HG02970 (cell line): ENCODE measurements at regions not wholly inside any gene's neighbourhood (a gene's known extent, or its start where the extent isn't known, plus 50 kb on each side); places are given as distances from the start of the nearest gene placed in this dataset.
"Not testable (repeated sequence)": the region's sequence is repeated elsewhere in the genome, so short reads cannot be mapped to it uniquely, and the experiment has no call there.

Source experiments
- ATAC-seq: cut with Tn5 transposase; IDR thresholded peaks from one replicate; pipeline ENCODE4 v1.9.1; 2021; ENCODE audit warnings: mild to moderate bottlenecking, moderate library complexity, moderate number of reproducible peaks; ENCODE audit not compliant: unreplicated experiment, low FRiP score

DNA sequence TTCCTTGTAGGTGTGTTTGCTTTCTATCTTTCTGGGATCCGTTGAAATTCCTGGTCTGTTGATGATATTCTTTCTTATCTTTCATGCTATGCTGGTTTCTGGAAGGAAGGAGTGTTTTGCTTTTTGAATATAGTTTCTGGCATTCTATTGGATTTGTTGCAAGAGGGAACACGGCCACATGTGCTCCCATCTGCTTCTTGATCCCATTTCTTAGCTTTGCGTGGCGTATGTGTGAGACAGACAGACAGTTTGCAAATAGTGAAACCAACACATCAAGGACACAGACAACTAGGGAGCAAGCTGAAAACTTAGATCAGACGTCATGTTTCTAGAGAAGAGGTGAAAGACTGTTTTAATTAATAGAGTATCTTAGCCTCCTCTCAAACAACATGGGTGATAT is 261.9 kb upstream of the PUDP start:
- no peak for ATAC-seq

DNA sequence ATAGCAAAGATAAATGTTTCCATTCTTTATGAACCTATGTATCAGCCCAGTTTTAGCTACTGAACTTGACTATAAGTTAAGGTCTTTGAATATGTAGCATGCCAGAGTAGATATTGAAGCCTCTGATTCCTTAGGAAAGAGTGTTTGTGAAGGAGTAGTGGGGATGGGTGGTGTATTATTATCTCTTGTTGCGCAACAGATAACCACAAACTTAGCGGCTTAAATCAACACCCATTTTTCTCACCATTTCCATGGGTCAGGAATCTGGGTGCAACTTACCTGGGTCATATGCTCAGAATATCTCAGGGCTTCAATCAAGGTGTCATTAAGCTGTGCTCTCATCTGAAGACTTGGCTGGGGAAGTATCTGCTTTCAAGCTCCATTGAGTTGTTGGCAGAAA is 251.4 kb upstream of the PUDP start:
- no peak for ATAC-seq

DNA sequence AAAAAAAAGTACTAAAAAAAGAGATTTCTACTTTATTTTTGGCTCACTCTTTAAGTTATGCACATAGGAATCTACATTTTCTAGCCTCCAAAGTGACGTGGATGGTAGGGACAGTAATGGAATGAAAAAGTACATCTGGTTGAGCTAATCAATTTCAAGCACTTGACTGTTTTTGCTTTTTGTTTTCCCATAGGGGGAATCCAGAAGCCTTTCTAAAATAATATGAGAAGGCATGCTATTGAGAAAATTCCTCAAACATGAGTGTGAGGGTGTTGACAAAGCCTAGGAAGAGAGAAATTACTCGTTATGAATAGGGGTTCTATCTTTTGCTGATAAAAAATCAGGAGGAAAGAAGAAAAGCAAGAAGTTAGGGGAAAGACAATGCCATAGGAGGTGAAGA is 242.5 kb upstream of the PUDP start:
- no peak for ATAC-seq

GRCh38 chrX:7389576-7389975 is 241.6 kb upstream of the PUDP start:
- ATAC-seq = no peak

- no peak for ATAC-seq
These were observed 237.2 kb upstream of the PUDP start for GRCh38 chrX:7385131-7385530.

- no peak for ATAC-seq
These were observed 230.5 kb upstream of the PUDP start for GRCh38 chrX:7378406-7378805.

- ATAC-seq = no peak
These were observed 225.0 kb upstream of the PUDP start for GRCh38 chrX:7372825-7373525.

DNA sequence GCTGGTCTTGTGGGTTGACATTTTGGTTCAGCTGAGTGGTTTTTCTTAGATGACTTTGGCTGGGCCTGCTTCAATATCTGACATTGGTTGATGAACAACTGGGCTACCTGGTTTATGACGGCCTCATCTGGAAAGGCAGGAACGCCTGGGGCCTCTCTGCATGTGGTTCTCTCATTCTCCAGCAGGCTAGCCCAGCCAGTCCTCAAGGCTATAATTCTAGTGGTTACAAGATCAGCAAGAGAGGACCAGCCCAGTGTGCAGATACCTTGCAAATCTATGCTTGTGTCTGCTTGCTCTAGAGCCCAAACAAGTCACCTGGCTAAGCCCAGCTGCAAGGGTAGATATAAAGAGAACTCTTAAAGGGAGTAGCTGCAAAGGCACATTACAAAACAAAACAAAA is 214.2 kb upstream of the PUDP start:
- ATAC-seq = no peak

GRCh38 chrX:7351926-7352325 is 204.0 kb upstream of the PUDP start:
- no peak for ATAC-seq

- no peak for ATAC-seq
These were observed 199.5 kb upstream of the PUDP start for GRCh38 chrX:7347465-7347864.

GRCh38 chrX:7346021-7346420 is 198.1 kb upstream of the PUDP start:
- no peak for ATAC-seq

GRCh38 chrX:7343181-7343580 is 195.2 kb upstream of the PUDP start:
- no peak for ATAC-seq

DNA sequence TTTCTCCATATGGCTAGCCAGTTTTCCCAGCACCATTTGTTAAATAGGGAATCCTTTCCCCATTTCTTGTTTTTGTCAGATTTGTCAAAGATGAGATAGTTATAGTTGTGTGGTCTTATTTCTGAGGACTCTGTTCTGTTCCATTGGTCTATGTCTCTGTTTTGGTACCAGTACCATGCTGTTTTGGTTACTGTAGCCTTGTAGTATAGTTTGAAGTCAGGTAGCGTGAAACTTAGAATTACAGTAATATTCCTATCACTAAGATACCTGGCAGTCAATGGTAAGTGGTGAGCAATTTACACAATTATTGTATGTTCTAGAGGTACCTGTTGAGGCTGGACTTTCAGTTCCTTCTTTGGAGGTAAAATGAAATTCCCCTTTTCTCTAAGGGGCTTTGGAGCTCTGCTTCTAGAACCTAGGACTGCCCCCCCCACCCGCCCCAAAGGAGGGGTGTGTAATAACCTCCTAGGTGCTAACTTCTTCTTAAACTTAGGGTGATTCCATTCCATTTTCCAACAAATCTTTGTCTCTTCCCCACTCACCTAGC is 187.9 kb upstream of the PUDP start:
- ATAC-seq = not testable (repeated sequence)

DNA sequence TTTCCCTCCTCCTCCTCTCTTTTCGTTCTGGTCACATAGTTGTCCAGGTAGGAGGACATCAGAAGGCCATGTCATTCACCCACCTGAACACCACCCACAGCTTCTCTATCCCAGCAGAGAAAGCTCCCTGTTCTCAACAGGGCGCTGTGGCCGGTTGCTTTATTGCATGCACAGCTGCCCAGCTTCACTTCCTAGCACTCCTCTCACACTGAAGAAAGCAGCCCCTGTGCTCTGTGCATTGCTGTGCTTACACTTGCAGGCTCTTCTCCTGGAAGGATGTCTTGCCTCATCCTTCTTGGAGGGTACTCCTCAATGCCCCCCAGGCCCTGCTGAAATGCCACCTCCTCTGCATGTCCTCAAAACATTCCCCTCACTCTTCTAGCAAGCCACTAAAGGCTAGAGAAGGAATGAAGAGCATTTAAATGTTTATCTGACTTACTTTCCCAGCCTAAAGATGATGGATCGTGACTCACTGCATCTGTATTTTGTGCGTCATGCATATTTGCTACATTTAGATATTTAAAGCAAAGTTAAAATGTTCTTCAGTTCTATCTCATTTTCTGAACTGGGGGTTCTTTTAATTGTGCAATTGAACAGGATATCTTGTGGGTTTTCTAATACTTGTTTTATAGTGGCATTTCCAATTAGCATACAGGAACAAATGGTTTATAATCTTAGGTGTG is 186.4 kb upstream of the PUDP start:
- ATAC-seq = no peak

DNA sequence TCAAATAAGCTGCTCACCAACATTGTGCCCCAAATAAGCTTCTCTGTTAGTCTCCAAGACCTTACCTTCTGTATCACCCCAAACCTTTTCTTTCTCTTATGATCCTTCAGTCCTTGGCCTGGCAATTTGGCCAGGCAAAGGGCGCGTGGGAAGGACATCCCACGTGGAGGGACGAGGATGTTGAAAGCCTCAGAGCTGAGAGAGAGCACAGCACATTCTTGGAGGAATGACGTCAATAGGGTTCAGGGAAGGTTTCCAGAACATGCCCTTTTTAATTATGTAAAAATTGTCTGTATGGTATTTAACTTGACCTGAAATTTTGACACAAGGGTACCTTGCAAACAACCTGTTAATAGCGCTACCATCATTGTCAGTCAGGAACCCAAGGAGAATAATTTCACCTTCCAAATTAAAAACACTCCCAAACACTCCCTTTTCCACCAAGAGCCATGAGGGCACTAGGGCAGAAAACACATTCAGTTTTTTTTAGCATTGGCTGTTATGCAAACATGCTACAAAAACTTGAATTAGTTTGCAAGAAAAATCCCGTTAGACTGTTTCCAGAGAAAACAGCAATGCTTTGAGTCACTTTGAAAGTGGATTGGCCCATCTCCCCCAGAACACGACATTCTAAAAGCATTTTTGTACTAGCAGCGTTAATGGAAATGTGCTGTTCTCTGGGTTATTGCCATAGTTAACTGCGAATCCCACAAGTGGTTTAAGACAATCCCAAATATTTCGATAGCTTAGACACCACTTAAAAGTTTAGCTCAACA is 183.2 kb upstream of the PUDP start:
- ATAC-seq = no peak

GRCh38 chrX:7330556-7330955 is 182.6 kb upstream of the PUDP start:
- ATAC-seq = no peak

DNA sequence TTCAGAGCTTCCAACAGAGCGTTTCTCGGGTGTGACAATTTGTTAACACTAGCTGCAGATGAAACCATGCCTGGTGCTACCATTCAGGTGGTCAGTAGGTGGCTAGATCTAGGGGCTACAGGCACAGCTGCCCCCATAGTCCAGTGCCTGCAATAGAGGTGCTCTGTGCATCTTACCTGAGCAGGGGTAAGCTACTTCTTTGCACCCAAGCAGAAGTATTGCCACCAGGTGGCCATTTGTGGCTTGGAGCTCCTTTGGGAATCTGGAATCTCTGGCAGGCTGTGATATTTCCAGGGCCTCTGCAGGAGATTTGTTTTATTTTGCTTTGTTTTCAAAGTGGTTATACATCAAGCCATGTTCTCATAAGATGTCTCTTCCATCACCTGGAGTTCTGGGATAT is 170.7 kb upstream of the PUDP start:
- no peak for ATAC-seq

DNA sequence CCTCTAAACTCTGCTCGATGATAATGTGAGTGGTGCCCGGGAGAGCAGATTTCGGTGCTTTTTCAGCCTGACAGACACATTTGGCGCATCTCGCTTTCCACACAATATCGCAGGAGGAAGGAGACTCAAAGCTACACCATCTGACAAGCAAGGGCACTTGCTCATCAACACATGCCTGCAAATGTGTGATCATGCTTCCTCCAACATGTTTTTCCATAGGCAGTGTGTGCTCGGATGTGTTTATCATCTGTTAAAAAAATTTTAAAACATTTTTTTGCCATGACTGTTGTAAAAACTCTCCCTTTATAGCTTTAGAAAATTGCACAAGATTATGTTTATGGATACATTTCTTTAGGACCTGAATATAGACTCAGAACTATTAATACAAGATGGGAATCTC is 170.3 kb upstream of the PUDP start:
- no peak for ATAC-seq

DNA sequence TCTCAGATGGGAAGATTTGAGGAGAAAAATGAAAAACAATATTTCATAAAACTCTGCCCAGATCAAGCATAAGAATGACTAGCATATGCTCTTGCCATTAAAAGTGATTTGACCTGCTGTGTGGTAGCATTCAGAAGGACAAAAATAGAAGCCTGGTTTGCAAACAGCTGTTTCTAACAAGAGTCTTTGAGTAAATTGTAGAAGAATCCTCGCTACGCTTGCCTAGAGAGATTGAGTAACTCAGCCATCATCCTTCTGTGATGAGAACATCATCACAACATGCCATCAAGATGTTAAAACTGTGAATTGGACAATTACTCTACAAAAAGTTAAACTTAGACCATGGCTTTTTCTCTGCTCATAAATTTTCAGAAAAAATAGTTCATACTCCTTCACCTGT is 168.9 kb upstream of the PUDP start:
- ATAC-seq = no peak

DNA sequence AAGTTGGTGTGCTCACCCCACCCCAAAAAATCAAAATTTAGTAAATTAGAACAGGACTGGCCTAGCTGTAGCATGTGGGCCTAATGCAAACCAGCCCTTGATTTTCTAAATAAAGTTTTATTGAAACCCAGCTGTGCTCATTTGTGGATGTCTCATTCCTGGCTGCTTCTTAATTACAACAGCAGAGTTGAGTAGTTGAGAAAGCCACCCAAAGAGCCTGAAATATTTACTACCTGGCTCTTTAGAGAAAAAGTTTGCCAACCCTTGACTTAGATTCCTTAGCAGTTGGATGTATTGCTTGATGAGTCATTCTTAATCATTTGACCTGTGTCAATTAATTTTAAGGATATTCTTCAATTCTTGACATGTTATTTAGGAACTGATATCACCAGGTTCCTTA is 168.3 kb upstream of the PUDP start:
- no peak for ATAC-seq

- no peak for ATAC-seq
These were observed 166.5 kb upstream of the PUDP start for GRCh38 chrX:7314425-7314824.
